ENCODE measurements at regions not wholly inside any gene's neighbourhood (a gene's known extent, or its start where the extent isn't known, plus 50 kb on each side); places are given as distances from the start of the nearest gene placed in this dataset.

GRCh38 chr9:100879884-100880283 lies 148.6 kb upstream of the PLPPR1 start:
- in situ Hi-C loops (cut with HindIII; ENCODE audit: extremely low pct_ligation_motif_present, low pct_unique_long_range_greater_than_20kb): no loop called here

GRCh38 chr9:100880284-100880683 lies 148.2 kb upstream of the PLPPR1 start:
- H4K20me1 ChIP-seq (ENCODE audit: insufficient read depth, low read length): no peaks in the 10 kb centered on the region
- no peaks in the 10 kb centered on the region for H3K36me3 ChIP-seq (replicated peaks in 1 of 2; ENCODE audit: control insufficient read depth in 1 of 2, insufficient read depth in 2 of 2, low read length in 2 of 2)
- TF ChIP-seq CEBPB (IDR thresholded peaks at IDR 0.05; ENCODE audit: borderline replicate concordance, low read depth, low read length) (peak; percentile 55; the same call in 1 of the 2 replicates), ZNF326 (CRISPR knock-in tag; IDR thresholded peaks at IDR 0.05; ENCODE audit: borderline replicate concordance) (no peak), ZNF44 (CRISPR knock-in tag; IDR thresholded peaks at IDR 0.05) (no peak)
- DNase-seq (ENCODE audit: low spot score) (no peak), ATAC-seq (no peak), FAIRE-seq (no peak)
- H3K4me3 ChIP-seq (replicated peaks in 1 of 3; ENCODE audit: insufficient read depth in 1 of 3, low read depth in 2 of 3, low read length in 3 of 3): no peak overlapping the region
- H3K4me1 ChIP-seq (ENCODE audit: insufficient read depth, low read length): no peaks in the 10 kb centered on the region
- H3K9me3 ChIP-seq (ENCODE audit: low read length): no peaks in the 10 kb centered on the region
- WGBS (ENCODE audit: low lambda C conversion rate): 0% methylated on average over 2 of the region's 2 CpGs
- intact Hi-C loops (cut with micrococcal nuclease; ENCODE audit: unreplicated experiment) (no loop called here), in situ Hi-C loops (cut with HindIII; ENCODE audit: extremely low pct_ligation_motif_present, low pct_unique_long_range_greater_than_20kb) (no loop called here)
- no peak overlapping the region for H2AFZ ChIP-seq (ENCODE audit: low read length)
- no peak overlapping the region for H3K27ac ChIP-seq (ENCODE audit: extremely low read length, insufficient read depth, low read length)
- no peaks in the 10 kb centered on the region for H3K79me2 ChIP-seq (ENCODE audit: insufficient read depth, low read length)
- no peaks in the 10 kb centered on the region for H3K27me3 ChIP-seq (ENCODE audit: control insufficient read depth in 1 of 2, insufficient read depth in 2 of 2, low read length in 2 of 2)
- POLR2A ChIA-PET: no interaction called here
- CTCF ChIA-PET (ENCODE audit: low intra/inter-chr PET ratio, low total read pairs): no interaction called here
- BruUV-seq (replicated peaks): no TSS peak
- H3K4me2 ChIP-seq (ENCODE audit: low read depth, low read length): no peak overlapping the region
- no peak overlapping the region for H3K9ac ChIP-seq (ENCODE audit: insufficient read depth, low read depth, low read length)

More at GRCh38 chr9:100879884-100880283, 148.6 kb upstream of the PLPPR1 start:
- Histone ChIP-seq H3K9ac (ENCODE audit: insufficient read depth, low read depth, low read length) (no peak overlapping the region), H3K4me2 (ENCODE audit: low read depth, low read length) (no peak overlapping the region), H2AFZ (ENCODE audit: low read length) (no peak overlapping the region), H3K79me2 (ENCODE audit: insufficient read depth, low read length) (no peaks in the 10 kb centered on the region), H3K27ac (ENCODE audit: extremely low read length, insufficient read depth, low read length) (no peak overlapping the region), H4K20me1 (ENCODE audit: insufficient read depth, low read length) (no peaks in the 10 kb centered on the region), H3K27me3 (ENCODE audit: control insufficient read depth in 1 of 2, insufficient read depth in 2 of 2, low read length in 2 of 2) (no peaks in the 10 kb centered on the region), H3K9me3 (ENCODE audit: low read length) (no peaks in the 10 kb centered on the region), H3K4me3 (replicated peaks in 1 of 3; ENCODE audit: insufficient read depth in 1 of 3, low read depth in 2 of 3, low read length in 3 of 3) (no peak overlapping the region), H3K36me3 (replicated peaks in 1 of 2; ENCODE audit: control insufficient read depth in 1 of 2, insufficient read depth in 2 of 2, low read length in 2 of 2) (no peaks in the 10 kb centered on the region), H3K4me1 (ENCODE audit: insufficient read depth, low read length) (no peaks in the 10 kb centered on the region)
- ChIA-PET POLR2A (no interaction called here), CTCF (ENCODE audit: low intra/inter-chr PET ratio, low total read pairs) (no interaction called here)
- DNase-seq (ENCODE audit: low spot score) (no peak), FAIRE-seq (no peak), ATAC-seq (no peak)
- TF ChIP-seq ZNF670 (CRISPR knock-in tag; IDR thresholded peaks at IDR 0.05; ENCODE audit: borderline replicate concordance) (no peak), MXD4 (CRISPR knock-in tag; IDR thresholded peaks at IDR 0.05) (no peak), FOXM1 (CRISPR knock-in tag; IDR thresholded peaks at IDR 0.05) (no peak), SSRP1 (CRISPR knock-in tag; IDR thresholded peaks at IDR 0.05) (no peak), CHD2 (IDR thresholded peaks at IDR 0.05; ENCODE audit: low read depth, low read length) (no peak), ZNF224 (CRISPR knock-in tag; IDR thresholded peaks at IDR 0.05) (no peak), ZNF441 (CRISPR knock-in tag; IDR thresholded peaks at IDR 0.05; ENCODE audit: borderline replicate concordance) (no peak), ZC3H13 (CRISPR knock-in tag; IDR thresholded peaks at IDR 0.05) (no peak), ESRRA (CRISPR knock-in tag; IDR thresholded peaks at IDR 0.05; ENCODE audit: low read depth) (no peak), GATAD1 (CRISPR knock-in tag; IDR thresholded peaks at IDR 0.05) (no peak), MEIS1 (CRISPR knock-in tag; IDR thresholded peaks at IDR 0.05; ENCODE audit: borderline replicate concordance) (no peak), ISL2 (CRISPR knock-in tag; IDR thresholded peaks at IDR 0.05) (no peak), KAT8 (CRISPR knock-in tag; IDR thresholded peaks at IDR 0.05) (no peak)
- intact Hi-C loops (cut with micrococcal nuclease; ENCODE audit: unreplicated experiment): no loop called here
- no TSS peak for BruUV-seq (replicated peaks)
- 20% methylated on average over 1 of the region's 1 CpG for WGBS (ENCODE audit: low lambda C conversion rate)

Measured in HepG2 (cell line).